Neural progenitor cell (in vitro differentiated cells): ENCODE measurements at regions not wholly inside any gene's neighbourhood (a gene's known extent, or its start where the extent isn't known, plus 50 kb on each side); places are given as distances from the start of the nearest gene placed in this dataset.

ENCODE experiments used
- DNase-seq: peaks from one replicate; pipeline ENCODE4 v3.0.0-alpha.2; 2016; ENCODE audit warnings: low spot score
- H2AFZ ChIP-seq: fragments of 200-600 bp; sonication (generic); replicated peaks from 2 replicates; pipeline ENCODE4 v1.6.1; 2016; ENCODE audit warnings: antibody characterized with exemption
- H3F3A ChIP-seq: fragments of 200-600 bp; sonication (generic); 2 replicates; pipeline ENCODE4 v1.6.1; 2016; ENCODE audit warnings: antibody characterized with exemption, low read depth
- H3K27ac ChIP-seq: fragments of 200-600 bp; sonication (generic); 2 replicates; pipeline ENCODE4 v1.5.1; 2016; ENCODE audit warnings: mild to moderate bottlenecking
- H3K27me3 ChIP-seq: fragments of 200-600 bp; sonication (generic); 2 replicates; pipeline ENCODE4 v1.6.1; 2016; ENCODE audit warnings: mild to moderate bottlenecking, moderate library complexity
- H3K36me3 ChIP-seq: fragments of 200-600 bp; sonication (generic); 2 replicates; pipeline ENCODE4 v1.5.1; 2016
- H3K4me1 ChIP-seq: fragments of 200-600 bp; sonication (generic); 2 replicates; pipeline ENCODE4 v1.6.1; 2016; ENCODE audit warnings: mixed run types
- H3K4me2 ChIP-seq: fragments of 200-600 bp; sonication (generic); 2 replicates; pipeline ENCODE4 v1.6.1; 2016
- H3K4me3 ChIP-seq: fragments of 200-600 bp; sonication (generic); 2 replicates; pipeline ENCODE4 v1.5.1; 2016
- H3K79me2 ChIP-seq: fragments of 200-600 bp; sonication (generic); 2 replicates; pipeline ENCODE4 v1.6.1; 2016; ENCODE audit warnings: low read depth
- H3K9ac ChIP-seq: fragments of 200-600 bp; sonication (generic); 2 replicates; pipeline ENCODE4 v1.6.1; 2016
- H3K9me3 ChIP-seq: fragments of 200-600 bp; sonication (generic); 2 replicates; pipeline ENCODE4 v1.5.1; 2016; ENCODE audit warnings: low read depth
- H4K20me1 ChIP-seq: fragments of 200-600 bp; sonication (generic); 2 replicates; pipeline ENCODE4 v1.6.1; 2016; ENCODE audit warnings: low read depth
- H3K27ac Mint-ChIP-seq: 3 replicates; pipeline ENCODE4 v1.8.0; 2021; ENCODE audit warnings: mixed read lengths
- H3K27me3 Mint-ChIP-seq: 2 replicates; pipeline ENCODE4 v1.8.0; 2022; ENCODE audit warnings: low read depth, mild to moderate bottlenecking, inconsistent platforms, moderate library complexity, mixed read lengths; ENCODE audit not compliant: insufficient read depth
- H3K36me3 Mint-ChIP-seq: 3 replicates; pipeline ENCODE4 v1.8.0; 2021; ENCODE audit warnings: mixed read lengths
- H3K4me1 Mint-ChIP-seq: 3 replicates; pipeline ENCODE4 v1.8.0; 2021; ENCODE audit warnings: mixed read lengths
- H3K4me3 Mint-ChIP-seq: 3 replicates; pipeline ENCODE4 v1.8.0; 2021; ENCODE audit warnings: mild to moderate bottlenecking, moderate library complexity, mixed read lengths
- H3K9me3 Mint-ChIP-seq: 3 replicates; pipeline ENCODE4 v1.8.0; 2020; ENCODE audit warnings: mixed read lengths
- CTCF ChIP-seq: fragments of 200-600 bp; sonication (generic); IDR thresholded peaks from 2 replicates; pipeline ENCODE4 v1.5.1; 2017; ENCODE audit warnings: antibody characterized with exemption, mild to moderate bottlenecking
- EZH2 ChIP-seq: fragments of 200-600 bp; sonication (generic); IDR thresholded peaks from 2 replicates; pipeline ENCODE4 v1.6.1; 2017; ENCODE audit warnings: antibody characterized with exemption, mild to moderate bottlenecking, moderate library complexity
- EZH2phosphoT487 ChIP-seq: fragments of 200-600 bp; sonication (generic); IDR thresholded peaks from 2 replicates; pipeline ENCODE4 v1.6.1; 2017; ENCODE audit warnings: antibody characterized with exemption

GRCh38 chr16:87041286-87041685 lies 275.9 kb downstream of the C16orf95 start:
- Mint-ChIP-seq H3K27me3 (peaks cover 8% of the 10 kb centered on the region), H3K27ac (peak overlapping the region; percentile 25), H3K4me1 (peaks cover 21% of the 10 kb centered on the region), H3K4me3 (no peak overlapping the region), H3K9me3 (no peaks in the 10 kb centered on the region), H3K36me3 (no peaks in the 10 kb centered on the region)
- H3K36me3 ChIP-seq, result no peaks in the 10 kb centered on the region
- no peaks in the 10 kb centered on the region for H3K27me3 ChIP-seq
- H3F3A ChIP-seq, result no peaks in the 10 kb centered on the region
- no peak overlapping the region for H3K27ac ChIP-seq
- no peak overlapping the region for H3K4me3 ChIP-seq
- H4K20me1 ChIP-seq, result no peaks in the 10 kb centered on the region
- TF ChIP-seq CTCF, result no peak
- no peak for TF ChIP-seq EZH2
- no peak for TF ChIP-seq EZH2phosphoT487
- H3K4me1 ChIP-seq, result no peaks in the 10 kb centered on the region
- no peaks in the 10 kb centered on the region for H3K79me2 ChIP-seq
- H2AFZ ChIP-seq, result no peak overlapping the region
- no peak overlapping the region for H3K9ac ChIP-seq
- H3K9me3 ChIP-seq, result no peaks in the 10 kb centered on the region
- no peak overlapping the region for H3K4me2 ChIP-seq
- no peak for DNase-seq

- Mint-ChIP-seq H3K27ac (peak overlapping the region; percentile 74), H3K36me3 (no peaks in the 10 kb centered on the region), H3K9me3 (no peaks in the 10 kb centered on the region), H3K4me3 (no peak overlapping the region), H3K27me3 (peaks cover 8% of the 10 kb centered on the region), H3K4me1 (peaks cover 35% of the 10 kb centered on the region)
- no peak for TF ChIP-seq CTCF
- TF ChIP-seq EZH2, result no peak
- no peak for TF ChIP-seq EZH2phosphoT487
- H3K79me2 ChIP-seq, result no peaks in the 10 kb centered on the region
- H3K36me3 ChIP-seq, result no peaks in the 10 kb centered on the region
- no peaks in the 10 kb centered on the region for H4K20me1 ChIP-seq
- no peak overlapping the region for H2AFZ ChIP-seq
- no peak for DNase-seq
- H3K9ac ChIP-seq, result no peak overlapping the region
- no peak overlapping the region for H3K4me2 ChIP-seq
- H3K9me3 ChIP-seq, result no peaks in the 10 kb centered on the region
- H3K27ac ChIP-seq, result no peak overlapping the region
- no peak overlapping the region for H3K4me3 ChIP-seq
- H3F3A ChIP-seq, result peaks cover 8% of the 10 kb centered on the region
- peaks cover 10% of the 10 kb centered on the region for H3K4me1 ChIP-seq
- no peaks in the 10 kb centered on the region for H3K27me3 ChIP-seq
These were observed 274.5 kb downstream of the C16orf95 start for GRCh38 chr16:87042551-87043230.

- Mint-ChIP-seq H3K27ac (peak overlapping the region; percentile 74), H3K27me3 (peaks cover 8% of the 10 kb centered on the region), H3K4me3 (no peak overlapping the region), H3K36me3 (no peaks in the 10 kb centered on the region), H3K9me3 (no peaks in the 10 kb centered on the region), H3K4me1 (peaks cover 41% of the 10 kb centered on the region)
- H3K9ac ChIP-seq, result no peak overlapping the region
- TF ChIP-seq CTCF (no peak), EZH2phosphoT487 (no peak), EZH2 (no peak)
- no peak overlapping the region for H3K4me3 ChIP-seq
- no peak overlapping the region for H3K4me2 ChIP-seq
- DNase-seq, result no peak
- peaks cover 12% of the 10 kb centered on the region for H3K4me1 ChIP-seq
- no peak overlapping the region for H2AFZ ChIP-seq
- no peaks in the 10 kb centered on the region for H3K9me3 ChIP-seq
- no peak overlapping the region for H3K27ac ChIP-seq
- peaks cover 8% of the 10 kb centered on the region for H3F3A ChIP-seq
- no peaks in the 10 kb centered on the region for H4K20me1 ChIP-seq
- no peaks in the 10 kb centered on the region for H3K27me3 ChIP-seq
- no peaks in the 10 kb centered on the region for H3K36me3 ChIP-seq
- no peaks in the 10 kb centered on the region for H3K79me2 ChIP-seq
These were observed 273.8 kb downstream of the C16orf95 start for GRCh38 chr16:87043231-87044031.
